ENCODE measurements at regions not wholly inside any gene's neighbourhood (a gene's known extent, or its start where the extent isn't known, plus 50 kb on each side); places are given as distances from the start of the nearest gene placed in this dataset.

DNA sequence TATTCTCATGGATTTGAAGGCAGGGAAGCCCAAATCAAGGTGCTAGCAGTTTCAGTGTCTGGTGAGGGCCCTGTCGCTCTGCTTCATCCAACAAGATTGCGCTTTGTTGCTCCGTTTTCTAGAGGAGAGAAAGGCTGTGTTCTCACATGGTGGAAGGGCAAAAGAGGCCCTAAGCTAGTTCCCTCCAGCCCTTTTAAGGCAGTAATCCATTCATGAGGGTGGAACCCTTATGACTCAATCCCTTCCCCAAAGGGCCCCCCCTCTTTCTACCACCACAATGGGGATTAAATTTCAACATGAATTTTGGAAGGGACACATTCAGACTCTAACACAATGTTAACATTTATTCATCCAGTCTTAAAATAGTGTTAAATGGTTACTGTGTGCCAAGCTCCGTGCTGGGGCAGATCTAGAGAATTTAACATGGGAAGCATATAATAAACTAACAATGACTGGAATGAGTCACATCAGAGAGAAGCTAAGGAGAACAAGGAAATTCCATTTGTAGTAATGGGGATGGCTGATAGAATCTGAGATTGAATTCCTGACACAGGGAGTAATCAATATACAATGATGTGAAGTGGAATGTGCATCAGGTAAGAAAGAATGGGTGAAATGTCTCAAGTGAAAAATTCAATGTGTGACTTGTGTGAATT, 382.8 kb upstream of the ZNF608 start:
- no peak for ATAC-seq (replicated peaks)
- Mint-ChIP-seq H3K36me3 (ENCODE audit: insufficient read depth) (no peaks in the 10 kb centered on the region), H3K9me3 (peaks cover 4 to 16% of the 10 kb centered on the region in 2 donors), H3K4me1 (ENCODE audit: low read depth in 2 of 2) (no peaks in the 10 kb centered on the region), H3K4me3 (no peak overlapping the region), H3K27ac (no peak overlapping the region), H3K27me3 (no peaks in the 10 kb centered on the region)
- DNase-seq = no peak

DNA sequence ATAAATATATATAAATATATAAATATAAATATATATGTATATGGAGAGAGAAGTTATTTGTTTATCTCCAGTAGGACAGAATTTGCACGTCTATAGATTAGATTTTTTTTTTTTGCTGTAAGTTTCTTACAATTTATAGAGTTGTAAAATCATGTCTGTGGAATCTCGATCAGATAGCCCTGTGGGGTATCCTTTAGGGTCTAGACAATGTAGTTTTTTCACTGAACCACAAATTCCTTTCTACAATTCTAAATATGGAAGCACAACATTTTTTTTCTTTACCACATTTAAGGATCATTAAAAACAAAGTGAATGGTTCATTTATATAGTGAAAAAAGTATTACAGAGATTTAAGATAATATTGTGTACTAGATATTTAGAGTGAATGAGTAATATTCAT, 384.2 kb upstream of the ZNF608 start:
- Mint-ChIP-seq H3K27me3 (no peaks in the 10 kb centered on the region), H3K36me3 (ENCODE audit: insufficient read depth) (no peaks in the 10 kb centered on the region), H3K9me3 (peaks cover 4 to 16% of the 10 kb centered on the region in 2 donors), H3K4me3 (no peak overlapping the region), H3K27ac (no peak overlapping the region), H3K4me1 (ENCODE audit: low read depth in 2 of 2) (no peaks in the 10 kb centered on the region)
- DNase-seq (no peak), ATAC-seq (replicated peaks) (no peak)

DNA sequence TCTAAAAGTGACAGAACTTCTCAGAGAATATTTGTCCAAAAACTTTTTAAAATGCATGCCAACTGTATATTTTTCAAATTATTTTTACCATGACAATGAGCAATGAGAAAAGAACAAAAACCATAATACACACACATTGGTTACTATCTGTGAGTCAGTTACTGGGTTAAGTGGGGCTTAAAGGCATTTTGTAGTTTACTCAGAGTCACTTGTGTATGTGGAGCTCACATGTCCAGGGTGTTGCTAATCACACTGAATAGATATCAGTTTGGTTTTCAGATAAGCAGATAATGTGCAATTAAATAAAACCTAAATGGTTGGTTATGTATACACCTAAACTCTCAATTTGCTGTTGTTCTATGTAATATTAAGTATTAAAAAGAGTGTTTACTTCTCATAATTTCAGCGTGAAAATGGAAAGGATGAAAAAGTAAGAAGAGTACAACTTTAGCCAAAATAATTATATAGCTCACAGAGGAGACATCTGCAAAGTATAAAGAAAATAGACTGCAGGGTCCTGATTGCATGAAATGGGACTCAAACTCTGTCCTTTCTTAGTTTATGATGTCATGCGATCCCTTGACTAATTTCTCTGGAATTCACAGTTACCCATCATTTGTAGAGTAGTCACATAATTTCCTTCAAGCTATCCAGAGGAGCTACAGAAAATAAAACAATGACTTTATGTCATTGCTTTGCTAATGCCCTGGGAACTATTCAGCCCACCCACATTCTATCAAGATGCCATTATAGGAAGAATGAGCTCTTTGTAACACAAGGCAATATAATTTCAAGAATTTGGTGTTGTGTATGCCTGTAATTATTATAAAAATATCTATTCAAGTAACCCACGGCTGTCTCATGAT, 388.0 kb upstream of the ZNF608 start:
- Mint-ChIP-seq H3K27ac (no peak overlapping the region), H3K27me3 (no peaks in the 10 kb centered on the region), H3K4me3 (no peak overlapping the region), H3K36me3 (ENCODE audit: insufficient read depth) (no peaks in the 10 kb centered on the region), H3K4me1 (ENCODE audit: low read depth in 2 of 2) (no peaks in the 10 kb centered on the region), H3K9me3 (peaks cover 2 to 11% of the 10 kb centered on the region in 2 donors)
- ATAC-seq (replicated peaks) = no peak
- DNase-seq = no peak

DNA sequence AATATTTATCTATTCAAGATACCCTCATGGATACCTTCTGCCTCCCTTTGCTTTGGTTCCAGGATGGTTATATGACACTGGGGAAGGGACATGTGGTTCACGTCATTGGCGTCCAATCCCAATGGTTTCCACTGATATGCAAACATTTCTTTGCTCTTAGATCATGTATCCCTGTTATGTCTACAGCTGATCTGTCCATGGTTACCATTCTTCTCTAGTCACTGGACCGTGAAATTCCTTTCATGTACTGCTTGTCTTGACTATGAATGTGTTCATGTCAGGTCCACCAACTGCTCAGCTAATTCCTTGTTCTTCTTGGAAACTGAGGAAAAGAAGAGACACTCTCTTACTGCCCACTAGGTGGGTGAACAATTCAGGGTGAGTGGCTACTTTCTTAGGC, 391.1 kb upstream of the ZNF608 start:
- Mint-ChIP-seq H3K36me3 (ENCODE audit: insufficient read depth) (no peaks in the 10 kb centered on the region), H3K27me3 (no peaks in the 10 kb centered on the region), H3K4me1 (ENCODE audit: low read depth in 2 of 2) (no peaks in the 10 kb centered on the region), H3K27ac (no peak overlapping the region), H3K4me3 (no peak overlapping the region), H3K9me3 (peaks cover 1 to 16% of the 10 kb centered on the region in 2 donors)
- ATAC-seq (replicated peaks) = no peak
- DNase-seq = no peak

GRCh38 chr5:125138266-125138665, 391.8 kb upstream of the ZNF608 start:
- ATAC-seq (replicated peaks) (no peak), DNase-seq (no peak)
- Mint-ChIP-seq H3K36me3 (ENCODE audit: insufficient read depth) (no peaks in the 10 kb centered on the region), H3K4me1 (ENCODE audit: low read depth in 2 of 2) (no peaks in the 10 kb centered on the region), H3K9me3 (peaks cover 7 to 18% of the 10 kb centered on the region in 2 donors), H3K27me3 (no peaks in the 10 kb centered on the region), H3K4me3 (no peak overlapping the region), H3K27ac (no peak overlapping the region)

DNA sequence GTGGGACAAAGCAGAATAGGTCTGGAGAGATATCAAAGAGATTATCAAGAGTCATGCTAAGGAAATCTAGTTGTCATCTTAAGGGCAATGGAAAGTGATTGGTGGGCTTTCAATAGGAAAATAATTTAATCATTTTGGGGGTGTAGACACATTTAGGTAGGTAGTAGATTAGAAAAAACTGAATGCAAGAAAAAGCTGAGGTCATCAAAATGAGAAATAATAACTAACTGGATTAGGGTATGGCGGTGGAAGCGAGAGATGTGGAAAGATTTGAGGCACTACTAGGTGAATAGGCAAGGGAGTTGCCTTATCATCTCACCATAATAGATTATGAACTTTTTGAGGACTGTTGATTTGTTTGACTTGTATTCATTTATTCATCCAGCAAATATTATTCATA, 393.2 kb upstream of the ZNF608 start:
- H3K36me3 Mint-ChIP-seq (ENCODE audit: insufficient read depth) = no peaks in the 10 kb centered on the region
- peaks cover 7 to 21% of the 10 kb centered on the region in 2 donors for H3K9me3 Mint-ChIP-seq
- no peak overlapping the region for H3K27ac Mint-ChIP-seq
- H3K4me3 Mint-ChIP-seq = no peak overlapping the region
- H3K27me3 Mint-ChIP-seq = no peaks in the 10 kb centered on the region
- DNase-seq (no peak), ATAC-seq (replicated peaks) (no peak)
- no peaks in the 10 kb centered on the region for H3K4me1 Mint-ChIP-seq (ENCODE audit: low read depth in 2 of 2)

DNA sequence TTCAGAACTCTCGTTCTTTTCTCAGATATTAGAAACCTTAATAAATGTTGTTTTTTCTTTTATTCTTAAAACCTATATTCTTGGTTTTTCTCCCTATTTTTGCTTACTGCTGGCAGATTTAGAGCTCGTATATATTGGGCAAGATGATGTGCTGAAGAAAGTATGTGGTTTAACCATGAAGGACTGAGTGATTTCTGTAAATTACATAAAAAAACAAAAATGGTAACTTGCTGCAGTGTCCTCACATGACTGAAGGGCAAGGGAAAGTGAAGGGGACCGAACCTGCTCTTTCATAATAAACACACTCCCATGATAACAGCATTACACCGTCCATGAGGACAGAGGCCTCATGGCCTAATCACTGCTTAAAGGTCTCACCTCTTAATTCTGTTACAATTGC, 393.8 kb upstream of the ZNF608 start:
- H3K27ac Mint-ChIP-seq = no peak overlapping the region
- no peak for ATAC-seq (replicated peaks)

DNA sequence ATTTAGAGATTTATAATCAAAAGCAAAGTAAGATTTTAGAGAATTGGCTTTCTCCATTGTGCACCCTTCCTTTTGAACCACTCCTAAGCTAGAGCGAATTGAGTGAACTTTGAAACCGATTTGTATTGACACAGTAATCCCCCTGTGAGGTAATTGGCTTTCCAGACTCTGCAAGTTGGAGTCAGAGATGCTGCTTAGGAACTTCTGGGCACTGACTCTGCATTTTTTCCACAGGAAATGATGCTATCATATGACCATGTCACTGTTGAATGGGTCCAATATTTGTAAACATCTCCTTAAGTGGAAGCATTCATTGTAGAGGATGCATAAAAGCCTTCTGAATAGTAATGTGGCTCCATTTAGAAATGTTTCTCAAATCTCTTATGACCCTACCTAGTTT, 394.4 kb upstream of the ZNF608 start:
- Mint-ChIP-seq H3K4me1 (ENCODE audit: low read depth in 2 of 2) (no peaks in the 10 kb centered on the region), H3K27ac (no peak overlapping the region), H3K4me3 (no peak overlapping the region), H3K9me3 (peaks cover 7 to 20% of the 10 kb centered on the region in 2 donors), H3K36me3 (ENCODE audit: insufficient read depth) (no peaks in the 10 kb centered on the region), H3K27me3 (no peaks in the 10 kb centered on the region)
- ATAC-seq (replicated peaks) (no peak), DNase-seq (no peak)

More for the DNA sequence above, 393.8 kb upstream of the ZNF608 start:
- Mint-ChIP-seq H3K36me3 (ENCODE audit: insufficient read depth) (no peaks in the 10 kb centered on the region), H3K4me3 (no peak overlapping the region), H3K27me3 (no peaks in the 10 kb centered on the region), H3K4me1 (ENCODE audit: low read depth in 2 of 2) (no peaks in the 10 kb centered on the region), H3K9me3 (peaks cover 7 to 21% of the 10 kb centered on the region in 2 donors)
- DNase-seq = no peak

DNA sequence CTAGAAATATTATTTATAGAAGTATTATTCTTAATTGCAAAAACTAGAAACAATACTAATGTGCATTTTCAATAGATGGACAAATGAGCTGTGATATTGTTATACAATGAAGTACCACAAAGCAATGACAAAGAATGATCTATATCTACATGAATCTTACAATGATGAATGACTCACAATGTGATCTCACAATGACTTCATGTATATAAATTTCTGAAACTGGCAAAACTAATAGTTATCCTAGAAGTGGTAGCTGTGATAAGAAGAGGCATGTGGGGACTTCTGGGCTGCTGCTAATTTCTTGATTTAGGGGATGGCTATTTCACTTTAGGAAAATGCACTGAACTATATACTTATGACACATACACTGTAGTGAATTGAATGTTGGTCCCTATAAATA, 396.0 kb upstream of the ZNF608 start:
- ATAC-seq (replicated peaks) = no peak
- H3K9me3 Mint-ChIP-seq = peaks cover 7 to 17% of the 10 kb centered on the region in 2 donors
- H3K27me3 Mint-ChIP-seq = no peaks in the 10 kb centered on the region
- no peaks in the 10 kb centered on the region for H3K4me1 Mint-ChIP-seq (ENCODE audit: low read depth in 2 of 2)
- H3K36me3 Mint-ChIP-seq (ENCODE audit: insufficient read depth) = no peaks in the 10 kb centered on the region
- no peak for DNase-seq
- no peak overlapping the region for H3K27ac Mint-ChIP-seq
- no peak overlapping the region for H3K4me3 Mint-ChIP-seq

GRCh38 chr5:125143011-125143410, 396.6 kb upstream of the ZNF608 start:
- Mint-ChIP-seq H3K27me3 (no peaks in the 10 kb centered on the region), H3K9me3 (peaks cover 7 to 17% of the 10 kb centered on the region in 2 donors), H3K4me1 (ENCODE audit: low read depth in 2 of 2) (no peaks in the 10 kb centered on the region), H3K36me3 (ENCODE audit: insufficient read depth) (no peaks in the 10 kb centered on the region), H3K4me3 (no peak overlapping the region), H3K27ac (no peak overlapping the region)
- DNase-seq (no peak), ATAC-seq (replicated peaks) (no peak)

DNA sequence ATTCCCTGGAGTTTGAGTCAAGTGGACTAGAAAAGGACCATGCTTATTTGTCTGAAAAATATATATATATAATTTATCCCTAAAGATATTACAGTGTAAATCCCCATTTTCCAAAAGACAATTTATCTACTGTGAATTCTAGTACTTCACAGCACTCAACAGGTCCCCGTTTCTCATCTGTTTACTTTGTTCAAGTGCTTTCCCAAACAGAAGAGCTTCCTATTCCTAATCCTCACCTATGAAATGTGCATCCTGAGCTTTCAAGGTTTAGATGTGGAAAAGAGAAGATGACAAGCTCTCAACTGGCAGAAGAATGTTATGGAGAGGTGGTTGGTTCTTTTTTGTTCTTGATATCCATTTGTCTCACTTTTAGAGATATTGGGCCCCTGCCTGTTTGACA, 401.6 kb upstream of the ZNF608 start:
- Mint-ChIP-seq H3K4me1 (ENCODE audit: low read depth in 2 of 2) (no peaks in the 10 kb centered on the region), H3K4me3 (no peak overlapping the region), H3K27me3 (no peaks in the 10 kb centered on the region), H3K36me3 (ENCODE audit: insufficient read depth) (no peaks in the 10 kb centered on the region), H3K9me3 (peaks cover under 1 to 9% of the 10 kb centered on the region in 2 donors), H3K27ac (no peak overlapping the region)
- ATAC-seq (replicated peaks) = no peak
- DNase-seq = no peak

- Mint-ChIP-seq H3K27ac (no peak overlapping the region), H3K27me3 (no peaks in the 10 kb centered on the region), H3K36me3 (ENCODE audit: insufficient read depth) (no peaks in the 10 kb centered on the region), H3K4me1 (ENCODE audit: low read depth in 2 of 2) (no peaks in the 10 kb centered on the region), H3K4me3 (no peak overlapping the region), H3K9me3 (peaks cover 0 to 9% of the 10 kb centered on the region in 2 donors)
- ATAC-seq (replicated peaks) = no peak
- no peak for DNase-seq
These were observed 402.3 kb upstream of the ZNF608 start for GRCh38 chr5:125148706-125149105.

DNA sequence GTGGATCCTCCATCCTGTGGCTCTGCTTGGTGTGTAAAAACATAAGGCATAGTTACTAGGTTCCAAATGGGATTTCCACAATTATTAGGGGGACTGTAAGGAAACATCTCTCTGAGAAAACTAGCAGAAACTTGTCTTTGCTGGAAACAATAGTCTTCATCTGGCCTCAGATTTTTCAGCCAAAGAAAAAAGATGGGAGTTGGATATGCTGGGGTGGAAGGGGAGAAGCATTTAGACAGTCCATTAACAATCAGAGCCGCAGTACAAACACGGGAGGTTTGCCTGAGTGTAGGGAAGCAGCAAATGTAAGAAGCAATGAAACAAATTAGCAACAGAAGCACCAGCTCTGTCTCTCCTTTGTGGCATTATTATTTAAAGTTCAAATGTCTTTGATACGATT, 402.7 kb upstream of the ZNF608 start:
- Mint-ChIP-seq H3K36me3 (ENCODE audit: insufficient read depth) (no peaks in the 10 kb centered on the region), H3K9me3 (peaks cover 0 to 6% of the 10 kb centered on the region in 2 donors), H3K4me1 (ENCODE audit: low read depth in 2 of 2) (no peaks in the 10 kb centered on the region), H3K4me3 (no peak overlapping the region), H3K27me3 (no peaks in the 10 kb centered on the region), H3K27ac (no peak overlapping the region)
- DNase-seq = no peak
- ATAC-seq (replicated peaks) = no peak

GRCh38 chr5:125149527-125149926, 403.1 kb upstream of the ZNF608 start:
- ATAC-seq (replicated peaks) (no peak), DNase-seq (no peak)
- Mint-ChIP-seq H3K9me3 (peaks cover under 1 to 6% of the 10 kb centered on the region in 2 donors), H3K36me3 (ENCODE audit: insufficient read depth) (no peaks in the 10 kb centered on the region), H3K27me3 (no peaks in the 10 kb centered on the region), H3K27ac (no peak overlapping the region), H3K4me3 (no peak overlapping the region), H3K4me1 (ENCODE audit: low read depth in 2 of 2) (no peaks in the 10 kb centered on the region)

Measured in effector memory CD8-positive, alpha-beta T cell (primary cell).